ENCODE measurements at regions not wholly inside any gene's neighbourhood (a gene's known extent, or its start where the extent isn't known, plus 50 kb on each side); places are given as distances from the start of the nearest gene placed in this dataset.

GRCh38 chr10:124213471-124213870, 120.1 kb upstream of the CHST15 start:
- Histone ChIP-seq H3K4me3 (ENCODE audit: low read length) (no peak overlapping the region), H3K4me1 (ENCODE audit: control insufficient read depth, insufficient read depth, low read length) (no peaks in the 10 kb centered on the region), H3K27ac (ENCODE audit: low read length) (no peak overlapping the region), H3K27me3 (ENCODE audit: control insufficient read depth, insufficient read depth, low read length) (no peaks in the 10 kb centered on the region), H3K36me3 (ENCODE audit: control insufficient read depth, insufficient read depth, low read length) (no peaks in the 10 kb centered on the region), H3K9me3 (ENCODE audit: control insufficient read depth, insufficient read depth, low read length) (peaks cover 3% of the 10 kb centered on the region)
- no peaks in the 10 kb centered on the region for H3K9me3 Mint-ChIP-seq
- DNase-seq (no peak), ATAC-seq (no peak)
- no peak for TF ChIP-seq CTCF (IDR thresholded peaks at IDR 0.05)
- 96% methylated on average over 2 of the region's 2 CpGs for WGBS (ENCODE audit: insufficient coverage)
- no peak overlapping the region for H3K4me3 Mint-ChIP-seq
- H3K27ac Mint-ChIP-seq, result no peak overlapping the region
- no peaks in the 10 kb centered on the region for H3K36me3 Mint-ChIP-seq
- intact Hi-C loops (cut with micrococcal nuclease), result no loop called here
- no peaks in the 10 kb centered on the region for H3K4me1 Mint-ChIP-seq
- peaks cover 0 to 10% of the 10 kb centered on the region in 2 donors for H3K27me3 Mint-ChIP-seq (ENCODE audit: low read depth in 2 of 2)

GRCh38 chr10:124212702-124213101, 119.3 kb upstream of the CHST15 start:
- Mint-ChIP-seq H3K36me3 (no peaks in the 10 kb centered on the region), H3K4me3 (no peak overlapping the region), H3K4me1 (no peaks in the 10 kb centered on the region), H3K27ac (no peak overlapping the region), H3K9me3 (no peaks in the 10 kb centered on the region), H3K27me3 (ENCODE audit: low read depth in 2 of 2) (peaks cover 0 to 10% of the 10 kb centered on the region in 2 donors)
- intact Hi-C loops (cut with micrococcal nuclease), result no loop called here
- Histone ChIP-seq H3K36me3 (ENCODE audit: control insufficient read depth, insufficient read depth, low read length) (no peaks in the 10 kb centered on the region), H3K4me3 (ENCODE audit: low read length) (no peak overlapping the region), H3K27me3 (ENCODE audit: control insufficient read depth, insufficient read depth, low read length) (no peaks in the 10 kb centered on the region), H3K27ac (ENCODE audit: low read length) (no peak overlapping the region), H3K9me3 (ENCODE audit: control insufficient read depth, insufficient read depth, low read length) (peaks cover 3% of the 10 kb centered on the region), H3K4me1 (ENCODE audit: control insufficient read depth, insufficient read depth, low read length) (no peaks in the 10 kb centered on the region)
- no peak for DNase-seq
- 94% methylated on average over 9 of the region's 9 CpGs for WGBS (ENCODE audit: insufficient coverage)
- no peak for ATAC-seq
- no peak for TF ChIP-seq CTCF (IDR thresholded peaks at IDR 0.05)

- Mint-ChIP-seq H3K4me1 (no peaks in the 10 kb centered on the region), H3K36me3 (no peaks in the 10 kb centered on the region), H3K27me3 (ENCODE audit: low read depth in 2 of 2) (peaks cover 0 to 5% of the 10 kb centered on the region in 2 donors), H3K27ac (no peak overlapping the region), H3K4me3 (no peak overlapping the region), H3K9me3 (no peaks in the 10 kb centered on the region)
- no peaks in the 10 kb centered on the region for H3K36me3 ChIP-seq (ENCODE audit: control insufficient read depth, insufficient read depth, low read length)
- intact Hi-C loops (cut with micrococcal nuclease), result no loop called here
- DNase-seq (no peak), ATAC-seq (no peak)
- no peak overlapping the region for H3K27ac ChIP-seq (ENCODE audit: low read length)
- no peak overlapping the region for H3K4me3 ChIP-seq (ENCODE audit: low read length)
- WGBS (ENCODE audit: insufficient coverage), result 91% methylated on average over 8 of the region's 8 CpGs
- TF ChIP-seq CTCF (IDR thresholded peaks at IDR 0.05), result no peak
- H3K4me1 ChIP-seq (ENCODE audit: control insufficient read depth, insufficient read depth, low read length), result no peaks in the 10 kb centered on the region
- peaks cover 3% of the 10 kb centered on the region for H3K9me3 ChIP-seq (ENCODE audit: control insufficient read depth, insufficient read depth, low read length)
- H3K27me3 ChIP-seq (ENCODE audit: control insufficient read depth, insufficient read depth, low read length), result no peaks in the 10 kb centered on the region
Observed at GRCh38 chr10:124211921-124212320, 118.5 kb upstream of the CHST15 start.

- H3K36me3 Mint-ChIP-seq, result no peaks in the 10 kb centered on the region
- H3K27me3 Mint-ChIP-seq (ENCODE audit: low read depth in 2 of 2), result no peaks in the 10 kb centered on the region
- Histone ChIP-seq H3K27ac (ENCODE audit: low read length) (no peak overlapping the region), H3K4me1 (ENCODE audit: control insufficient read depth, insufficient read depth, low read length) (no peaks in the 10 kb centered on the region), H3K4me3 (ENCODE audit: low read length) (no peak overlapping the region), H3K9me3 (ENCODE audit: control insufficient read depth, insufficient read depth, low read length) (peaks cover 3% of the 10 kb centered on the region), H3K27me3 (ENCODE audit: control insufficient read depth, insufficient read depth, low read length) (no peaks in the 10 kb centered on the region), H3K36me3 (ENCODE audit: control insufficient read depth, insufficient read depth, low read length) (no peaks in the 10 kb centered on the region)
- DNase-seq (no peak), ATAC-seq (no peak)
- intact Hi-C loops (cut with micrococcal nuclease), result no loop called here
- H3K4me1 Mint-ChIP-seq, result no peaks in the 10 kb centered on the region
- H3K27ac Mint-ChIP-seq, result no peak overlapping the region
- no peak overlapping the region for H3K4me3 Mint-ChIP-seq
- H3K9me3 Mint-ChIP-seq, result no peaks in the 10 kb centered on the region
- no peak for TF ChIP-seq CTCF (IDR thresholded peaks at IDR 0.05)
- WGBS (ENCODE audit: insufficient coverage), result 71% methylated on average over 1 of the region's 1 CpG
Observed at GRCh38 chr10:124210263-124210662, 116.9 kb upstream of the CHST15 start.
